ENCODE measurements at regions not wholly inside any gene's neighbourhood (a gene's known extent, or its start where the extent isn't known, plus 50 kb on each side); places are given as distances from the start of the nearest gene placed in this dataset.

DNA sequence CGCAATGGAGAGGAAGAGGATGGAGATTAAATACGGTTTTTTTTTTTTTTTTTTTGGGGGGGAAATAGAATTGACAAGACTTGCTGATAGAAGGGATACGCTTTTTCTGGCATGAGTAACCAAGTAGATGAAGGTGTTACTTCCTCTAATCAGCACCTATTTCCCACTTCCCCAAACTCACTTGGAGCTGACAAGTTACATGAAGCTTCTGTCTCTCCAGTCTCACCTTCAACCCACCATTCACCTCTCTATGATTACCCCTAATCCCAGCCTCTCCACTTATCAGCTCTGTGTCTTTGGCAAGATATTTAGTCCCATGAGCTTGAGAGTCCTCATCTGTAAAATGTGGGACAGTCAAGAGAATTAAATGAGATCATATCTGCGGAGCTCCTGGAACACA, 185.9 kb upstream of the HS3ST3A1 start:
- WGBS, 5 donors = 53 to 67% (median 64%) methylated on average over 4 of the region's 4 CpGs
- Histone ChIP-seq H3K27ac (no peak overlapping the region), H3K36me3 (no peaks in the 10 kb centered on the region), H3K4me3 (no peak overlapping the region), H3K4me1 (no peaks in the 10 kb centered on the region), H3K27me3 (replicated peaks in 1 of 7) (no peaks in the 10 kb centered on the region), H3K9me3 (peaks cover 0 to 11% (median 0%) of the 10 kb centered on the region in 8 donors)
- TF ChIP-seq POLR2AphosphoS5 (IDR thresholded peaks at IDR 0.05) (no peak), POLR2A (IDR thresholded peaks at IDR 0.05) (no peak)
- intact Hi-C loops (cut with DNase I; ENCODE audit: low total_unique reads) = no loop called here
- no peak for DNase-seq

DNA sequence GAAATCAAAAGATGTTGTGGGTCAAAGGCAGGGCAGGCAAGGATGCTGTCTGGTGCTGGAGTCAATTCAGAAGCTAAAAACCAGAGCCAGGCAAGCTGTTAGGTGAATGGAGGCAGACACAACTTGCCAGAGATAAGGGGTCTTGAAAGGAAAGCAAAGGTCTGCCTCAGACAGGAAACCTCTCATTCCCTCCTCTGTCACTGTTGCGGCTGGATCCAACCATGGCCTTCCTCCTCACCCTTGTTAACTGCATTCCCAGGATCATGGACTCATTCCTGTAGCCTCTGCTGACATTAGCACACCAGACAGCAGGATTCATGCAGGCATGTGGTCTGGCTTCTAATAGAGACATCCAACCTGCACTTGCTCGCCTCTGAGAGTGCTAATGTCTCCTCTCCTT, 186.7 kb upstream of the HS3ST3A1 start:
- no peaks in the 10 kb centered on the region for H3K4me1 ChIP-seq
- no peaks in the 10 kb centered on the region for H3K27me3 ChIP-seq (replicated peaks in 1 of 7)
- no peaks in the 10 kb centered on the region for H3K36me3 ChIP-seq
- no peak for DNase-seq
- no peak overlapping the region for H3K4me3 ChIP-seq
- peaks cover 0 to 11% (median 0%) of the 10 kb centered on the region in 8 donors for H3K9me3 ChIP-seq
- TF ChIP-seq CTCF (IDR thresholded peaks at IDR 0.05 in 8 of 11, conservative IDR thresholded peaks at IDR 0.05 in 3 of 11) = no peak
- TF ChIP-seq POLR2AphosphoS5 (IDR thresholded peaks at IDR 0.05) = no peak
- no peak for TF ChIP-seq POLR2A (IDR thresholded peaks at IDR 0.05)
- WGBS, 5 donors = 50 to 72% (median 55%) methylated on average over 2 of the region's 2 CpGs
- intact Hi-C loops (cut with DNase I; ENCODE audit: low total_unique reads) = no loop called here
- no peak overlapping the region for H3K27ac ChIP-seq

DNA sequence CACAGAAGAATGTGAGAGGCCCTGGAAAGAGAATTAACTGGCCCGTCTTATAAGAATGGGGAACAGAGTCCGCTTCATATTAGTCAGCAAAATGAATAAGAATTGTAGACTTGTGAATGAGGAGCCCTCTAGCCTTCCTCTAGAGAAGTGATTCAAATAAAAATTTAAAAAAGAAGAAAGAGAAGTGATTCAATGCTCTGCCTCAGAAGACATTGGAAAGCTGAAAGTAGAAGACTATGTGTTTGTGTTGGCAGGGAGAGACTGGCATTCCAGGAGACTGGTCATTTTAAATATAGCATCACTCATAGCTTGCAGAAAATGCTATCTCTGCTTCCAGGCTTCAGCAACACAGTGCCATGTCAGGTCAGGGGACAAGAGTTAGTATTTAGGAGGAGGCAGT, 190.6 kb upstream of the HS3ST3A1 start:
- Histone ChIP-seq H3K9me3 (peaks cover 0 to 11% (median 0%) of the 10 kb centered on the region in 8 donors), H3K4me1 (no peaks in the 10 kb centered on the region), H3K4me3 (no peak overlapping the region), H3K36me3 (no peaks in the 10 kb centered on the region), H3K27ac (no peak overlapping the region), H3K27me3 (replicated peaks in 1 of 7) (no peaks in the 10 kb centered on the region)
- intact Hi-C loops (cut with DNase I; ENCODE audit: low total_unique reads) = no loop called here
- no peak for DNase-seq
- no peak for TF ChIP-seq CTCF (IDR thresholded peaks at IDR 0.05 in 8 of 11, conservative IDR thresholded peaks at IDR 0.05 in 3 of 11)
- TF ChIP-seq POLR2A (IDR thresholded peaks at IDR 0.05) = no peak
- TF ChIP-seq POLR2AphosphoS5 (IDR thresholded peaks at IDR 0.05) = no peak
- WGBS, 5 donors = 60 to 90% (median 71%) methylated on average over 2 of the region's 2 CpGs

GRCh38 chr17:13793951-13794350, 192.2 kb upstream of the HS3ST3A1 start:
- intact Hi-C loops (cut with DNase I; ENCODE audit: low total_unique reads) = no loop called here
- Histone ChIP-seq H3K9me3 (peaks cover 0 to 11% (median 0%) of the 10 kb centered on the region in 8 donors), H3K4me3 (no peak overlapping the region), H3K36me3 (no peaks in the 10 kb centered on the region), H3K4me1 (no peaks in the 10 kb centered on the region), H3K27ac (no peak overlapping the region), H3K27me3 (replicated peaks in 1 of 7) (no peaks in the 10 kb centered on the region)
- WGBS, 5 donors = 67 to 88% (median 72%) methylated on average over 1 of the region's 1 CpG
- no peak for TF ChIP-seq POLR2AphosphoS5 (IDR thresholded peaks at IDR 0.05)
- no peak for TF ChIP-seq POLR2A (IDR thresholded peaks at IDR 0.05)
- no peak for TF ChIP-seq CTCF (IDR thresholded peaks at IDR 0.05 in 8 of 11, conservative IDR thresholded peaks at IDR 0.05 in 3 of 11)
- DNase-seq = no peak

GRCh38 chr17:13797863-13798262, 196.1 kb upstream of the HS3ST3A1 start:
- no peak for DNase-seq
- Histone ChIP-seq H3K9me3 (peaks cover 0 to 4% (median 0%) of the 10 kb centered on the region in 8 donors), H3K36me3 (no peaks in the 10 kb centered on the region), H3K27ac (no peak overlapping the region), H3K4me3 (no peak overlapping the region), H3K4me1 (no peaks in the 10 kb centered on the region), H3K27me3 (replicated peaks in 1 of 7) (no peaks in the 10 kb centered on the region)
- intact Hi-C loops (cut with DNase I; ENCODE audit: low total_unique reads) = no loop called here
- TF ChIP-seq POLR2A (IDR thresholded peaks at IDR 0.05) (no peak), CTCF (IDR thresholded peaks at IDR 0.05 in 8 of 11, conservative IDR thresholded peaks at IDR 0.05 in 3 of 11) (no peak), POLR2AphosphoS5 (IDR thresholded peaks at IDR 0.05) (no peak)
